Lower lobe of right lung (tissue), 2 donors: ENCODE measurements at regions not wholly inside any gene's neighbourhood (a gene's known extent, or its start where the extent isn't known, plus 50 kb on each side); places are given as distances from the start of the nearest gene placed in this dataset.

Source experiments
- ATAC-seq, 2 donors: fragments of 200-7000 bp; cut with Tn5 transposase; one replicate each; pipeline ENCODE4 v1.9.1; 2020 to 2022; ENCODE audit warnings: mild to moderate bottlenecking in 2 of 2, moderate library complexity in 2 of 2
- DNase-seq: peaks from one replicate; pipeline ENCODE4 v3.0.0-alpha.2; 2020
- H3K27ac ChIP-seq: fragments of 200-600 bp; one replicate; pipeline ENCODE4 v1.8.0; 2022
- H3K27me3 ChIP-seq: fragments of 200-600 bp; one replicate; pipeline ENCODE4 v1.8.0; 2022; ENCODE audit warnings: low read depth
- H3K36me3 ChIP-seq: fragments of 200-600 bp; one replicate; pipeline ENCODE4 v1.8.0; 2022; ENCODE audit warnings: mild to moderate bottlenecking
- H3K4me1 ChIP-seq: fragments of 200-600 bp; one replicate; pipeline ENCODE4 v1.8.0; 2022
- H3K4me3 ChIP-seq: fragments of 200-600 bp; one replicate; pipeline ENCODE4 v1.8.0; 2022; ENCODE audit warnings: mild to moderate bottlenecking
- H3K9me3 ChIP-seq: fragments of 200-600 bp; one replicate; pipeline ENCODE4 v1.8.0; 2022
- CTCF ChIP-seq: fragments of 200-600 bp; IDR thresholded peaks from one replicate; pipeline ENCODE4 v1.8.0; 2022; ENCODE audit warnings: antibody characterized with exemption, mild to moderate bottlenecking
- intact Hi-C: fragments of 100-400 bp; cut with DNase I; formaldehyde crosslinking; loops from one replicate; pipeline ENCODE4 v1.11.0; 2022
- donor health status: DM: no; HTN: yes; CAD: no; lungs with severe emphysema.

- Histone ChIP-seq H3K27me3 (no peaks in the 10 kb centered on the region), H3K27ac (no peak overlapping the region), H3K36me3 (no peaks in the 10 kb centered on the region), H3K9me3 (no peaks in the 10 kb centered on the region), H3K4me3 (no peak overlapping the region), H3K4me1 (no peaks in the 10 kb centered on the region)
- intact Hi-C loops: no loop called here
- ATAC-seq (no peak), DNase-seq (no peak)
- no peak for TF ChIP-seq CTCF
Observed at GRCh38 chr5:171712616-171713015, 73.0 kb upstream of the SMIM23 start.

- no peaks in the 10 kb centered on the region for H3K36me3 ChIP-seq
- no peaks in the 10 kb centered on the region for H3K4me1 ChIP-seq
- no peak for DNase-seq
- H3K27ac ChIP-seq: no peak overlapping the region
- H3K4me3 ChIP-seq: no peak overlapping the region
- H3K9me3 ChIP-seq: no peaks in the 10 kb centered on the region
- intact Hi-C loops: no loop called here
- no peak for ATAC-seq
- TF ChIP-seq CTCF: no peak
- no peaks in the 10 kb centered on the region for H3K27me3 ChIP-seq
Observed at GRCh38 chr5:171713152-171713551, 72.5 kb upstream of the SMIM23 start.

DNA sequence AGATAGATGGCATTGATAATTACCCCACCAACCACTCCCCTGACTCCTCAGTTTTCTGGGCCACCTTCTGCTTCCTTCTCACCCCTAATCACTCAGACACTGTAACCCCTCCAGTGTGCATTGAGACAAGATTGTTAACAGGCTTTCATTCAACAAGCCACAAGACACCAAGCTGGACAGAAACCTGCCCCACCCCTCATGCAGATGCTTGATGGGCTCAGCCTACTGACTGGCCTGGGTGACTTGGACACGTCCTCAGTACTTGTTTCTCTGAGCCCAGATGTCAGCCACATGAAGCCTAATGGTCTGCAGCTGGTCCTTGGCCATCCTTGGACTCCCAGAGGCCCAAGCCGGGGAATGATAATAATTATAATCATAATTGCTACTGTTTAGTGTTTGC lies 71.4 kb upstream of the SMIM23 start:
- H3K36me3 ChIP-seq: no peaks in the 10 kb centered on the region
- intact Hi-C loops: no loop called here
- ATAC-seq: no peak
- DNase-seq: no peak
- H3K27ac ChIP-seq: no peak overlapping the region
- H3K27me3 ChIP-seq: no peaks in the 10 kb centered on the region
- H3K4me3 ChIP-seq: no peak overlapping the region
- no peaks in the 10 kb centered on the region for H3K4me1 ChIP-seq
- TF ChIP-seq CTCF: no peak
- no peaks in the 10 kb centered on the region for H3K9me3 ChIP-seq

DNA sequence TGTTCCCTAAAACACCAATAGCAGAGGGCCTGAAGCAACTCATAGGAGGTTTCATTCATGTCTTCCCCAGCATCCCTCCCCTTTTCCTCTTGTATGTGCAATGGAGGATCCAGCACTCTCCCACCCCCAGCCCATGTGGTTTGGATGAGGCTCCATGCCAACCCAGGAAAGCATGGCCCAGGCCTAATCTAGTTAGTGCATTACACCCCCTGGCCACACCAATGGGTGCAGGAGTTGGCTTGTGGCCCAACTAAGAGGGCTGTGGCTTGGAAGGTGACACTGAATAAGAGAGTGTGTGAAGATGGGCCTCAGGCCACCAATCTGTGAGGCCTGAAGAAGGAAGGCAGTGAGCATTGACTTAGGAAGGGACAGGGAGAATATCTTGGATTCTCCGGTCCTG lies 70.8 kb upstream of the SMIM23 start:
- TF ChIP-seq CTCF: no peak
- Histone ChIP-seq H3K27me3 (no peaks in the 10 kb centered on the region), H3K27ac (no peak overlapping the region), H3K4me1 (no peaks in the 10 kb centered on the region), H3K9me3 (no peaks in the 10 kb centered on the region), H3K36me3 (no peaks in the 10 kb centered on the region), H3K4me3 (no peak overlapping the region)
- intact Hi-C loops: no loop called here
- DNase-seq (no peak), ATAC-seq (no peak)

DNA sequence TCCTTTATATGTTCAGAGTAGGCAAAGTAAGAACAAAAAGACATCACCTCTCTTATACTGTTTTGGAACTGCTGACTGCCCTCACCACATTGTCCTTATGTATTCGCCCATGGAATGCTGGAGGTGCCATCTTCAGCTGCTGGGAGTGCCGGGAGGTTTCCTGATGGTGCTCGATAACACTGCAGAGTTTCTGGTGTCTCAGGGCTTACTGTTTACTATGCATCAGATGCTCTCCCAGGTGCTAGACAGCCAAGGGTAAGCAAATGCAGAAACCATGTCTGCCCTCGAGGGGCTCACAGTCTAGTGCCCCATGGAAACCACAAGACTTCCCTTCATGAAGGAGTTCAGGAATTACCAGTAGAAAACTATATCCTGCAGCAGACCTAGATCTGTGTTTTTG lies 70.1 kb upstream of the SMIM23 start:
- DNase-seq: no peak
- Histone ChIP-seq H3K4me1 (no peaks in the 10 kb centered on the region), H3K4me3 (no peak overlapping the region), H3K27me3 (no peaks in the 10 kb centered on the region), H3K27ac (no peak overlapping the region), H3K36me3 (no peaks in the 10 kb centered on the region), H3K9me3 (no peaks in the 10 kb centered on the region)
- no peak for ATAC-seq
- TF ChIP-seq CTCF: no peak
- intact Hi-C loops: no loop called here

GRCh38 chr5:171720086-171720485 lies 65.5 kb upstream of the SMIM23 start:
- DNase-seq: no peak
- no peaks in the 10 kb centered on the region for H3K27me3 ChIP-seq
- intact Hi-C loops: no loop called here

More at GRCh38 chr5:171720086-171720485, 65.5 kb upstream of the SMIM23 start:
- H3K4me1 ChIP-seq: no peaks in the 10 kb centered on the region
- no peak for ATAC-seq
- TF ChIP-seq CTCF: no peak
- no peaks in the 10 kb centered on the region for H3K36me3 ChIP-seq
- no peak overlapping the region for H3K27ac ChIP-seq
- H3K9me3 ChIP-seq: no peaks in the 10 kb centered on the region
- no peak overlapping the region for H3K4me3 ChIP-seq
